OCI-LY3 (cell line): ENCODE measurements at regions not wholly inside any gene's neighbourhood (a gene's known extent, or its start where the extent isn't known, plus 50 kb on each side); places are given as distances from the start of the nearest gene placed in this dataset.

Experiments
- EZH2phosphoT487 ChIP-seq: fragments of 200-600 bp; shearing (Covaris generic); IDR thresholded peaks from 2 replicates; pipeline ENCODE4 v1.6.1; 2018; ENCODE audit warnings: antibody characterized with exemption, mixed run types, low read depth
- TF ChIP-seq, protein P1 (sequence below): fragments of 200-600, 300-600 bp; sonication (generic); IDR thresholded peaks from 2 replicates; pipeline ENCODE4 v1.5.1; 2014; ENCODE audit warnings: antibody characterized with exemption, low read length, low read depth

DNA sequence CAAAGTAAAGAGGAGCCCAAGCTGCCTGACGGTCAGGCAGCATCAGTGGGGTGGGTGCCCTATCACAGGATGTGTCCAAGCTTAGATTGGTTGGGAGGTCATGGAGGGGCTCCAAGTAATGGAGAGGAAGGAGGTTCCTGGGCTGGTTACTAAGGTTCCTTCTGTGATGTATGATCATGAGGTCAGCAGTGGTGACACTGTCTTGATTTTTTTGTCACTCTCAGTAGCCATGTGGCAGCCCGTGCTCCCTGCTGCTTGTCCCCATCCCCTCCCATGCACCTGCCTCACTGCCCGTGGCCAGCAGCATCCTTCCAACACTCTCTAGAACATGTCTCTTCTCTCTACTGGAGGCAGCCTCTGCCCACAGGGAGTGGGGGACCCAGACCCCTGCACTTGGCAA lies 261.7 kb downstream of the TLE3 start:
- TF ChIP-seq, protein P1, sequence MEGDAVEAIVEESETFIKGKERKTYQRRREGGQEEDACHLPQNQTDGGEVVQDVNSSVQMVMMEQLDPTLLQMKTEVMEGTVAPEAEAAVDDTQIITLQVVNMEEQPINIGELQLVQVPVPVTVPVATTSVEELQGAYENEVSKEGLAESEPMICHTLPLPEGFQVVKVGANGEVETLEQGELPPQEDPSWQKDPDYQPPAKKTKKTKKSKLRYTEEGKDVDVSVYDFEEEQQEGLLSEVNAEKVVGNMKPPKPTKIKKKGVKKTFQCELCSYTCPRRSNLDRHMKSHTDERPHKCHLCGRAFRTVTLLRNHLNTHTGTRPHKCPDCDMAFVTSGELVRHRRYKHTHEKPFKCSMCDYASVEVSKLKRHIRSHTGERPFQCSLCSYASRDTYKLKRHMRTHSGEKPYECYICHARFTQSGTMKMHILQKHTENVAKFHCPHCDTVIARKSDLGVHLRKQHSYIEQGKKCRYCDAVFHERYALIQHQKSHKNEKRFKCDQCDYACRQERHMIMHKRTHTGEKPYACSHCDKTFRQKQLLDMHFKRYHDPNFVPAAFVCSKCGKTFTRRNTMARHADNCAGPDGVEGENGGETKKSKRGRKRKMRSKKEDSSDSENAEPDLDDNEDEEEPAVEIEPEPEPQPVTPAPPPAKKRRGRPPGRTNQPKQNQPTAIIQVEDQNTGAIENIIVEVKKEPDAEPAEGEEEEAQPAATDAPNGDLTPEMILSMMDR, result no peak
- TF ChIP-seq EZH2phosphoT487, result no peak
